Calu3 (cell line): ENCODE measurements at regions not wholly inside any gene's neighbourhood (a gene's known extent, or its start where the extent isn't known, plus 50 kb on each side); places are given as distances from the start of the nearest gene placed in this dataset.

Source experiments
- BruUV-seq: library from RNA; stranded (reverse); fragments of 400-500 nt; replicated peaks from 2 replicates; lab custom pipeline; 2021; lab: Mats Ljungman, UMichigan
- CTCF ChIA-PET: fragments of 300-600 bp; sonication (Branson Sonifier 250); formaldehyde crosslinking; loops from one replicate; lab custom pipeline; 2022; ENCODE audit warnings: antibody characterized with exemption; lab: Charles Lee
- DNase-seq: peaks from one replicate; pipeline ENCODE4 v3.0.0; 2022
- H3K27ac Mint-ChIP-seq: one replicate; pipeline ENCODE4 v1.8.0; 2022; ENCODE audit warnings: mixed read lengths; ENCODE audit not compliant: unreplicated experiment
- H3K27me3 Mint-ChIP-seq: one replicate; pipeline ENCODE4 v1.8.0; 2022; ENCODE audit warnings: mixed read lengths; ENCODE audit not compliant: unreplicated experiment
- H3K36me3 Mint-ChIP-seq: one replicate; pipeline ENCODE4 v1.8.0; 2022; ENCODE audit warnings: mild to moderate bottlenecking, moderate library complexity, mixed read lengths; ENCODE audit not compliant: insufficient read depth, unreplicated experiment
- H3K4me1 Mint-ChIP-seq: one replicate; pipeline ENCODE4 v1.8.0; 2022; ENCODE audit warnings: mild to moderate bottlenecking, low read depth, mixed read lengths; ENCODE audit not compliant: unreplicated experiment
- H3K4me3 Mint-ChIP-seq: one replicate; pipeline ENCODE4 v1.8.0; 2022; ENCODE audit warnings: mild to moderate bottlenecking, low read depth, moderate library complexity, mixed read lengths; ENCODE audit not compliant: unreplicated experiment
- H3K9me3 Mint-ChIP-seq: one replicate; pipeline ENCODE4 v1.8.0; 2022; ENCODE audit warnings: low read depth, mixed read lengths; ENCODE audit not compliant: unreplicated experiment
- CTCF ChIP-seq: fragments of 200-600 bp; IDR thresholded peaks from one replicate; pipeline ENCODE4 v1.8.0; 2022; ENCODE audit warnings: antibody characterized with exemption; ENCODE audit not compliant: unreplicated experiment
- intact Hi-C: fragments of 100-400 bp; cut with micrococcal nuclease; formaldehyde crosslinking; loops from one replicate; pipeline ENCODE4 v1.10.0; 2022; ENCODE audit not compliant: unreplicated experiment

- CTCF ChIA-PET = no interaction called here
- H3K4me3 Mint-ChIP-seq = no peak overlapping the region
- TF ChIP-seq CTCF = no peak
- H3K27me3 Mint-ChIP-seq = no peaks in the 10 kb centered on the region
- peaks cover 18% of the 10 kb centered on the region for H3K36me3 Mint-ChIP-seq
- no peaks in the 10 kb centered on the region for H3K4me1 Mint-ChIP-seq
- BruUV-seq = no TSS peak
- DNase-seq = no peak
- no peaks in the 10 kb centered on the region for H3K9me3 Mint-ChIP-seq
- H3K27ac Mint-ChIP-seq = no peak overlapping the region
- intact Hi-C loops = no loop called here
These were observed 95.6 kb upstream of the DMRT1 start for GRCh38 chr9:745761-746380.

GRCh38 chr9:746661-747434 is 94.6 kb upstream of the DMRT1 start:
- Mint-ChIP-seq H3K36me3 (peaks cover 14% of the 10 kb centered on the region), H3K27ac (no peak overlapping the region), H3K9me3 (no peaks in the 10 kb centered on the region), H3K27me3 (no peaks in the 10 kb centered on the region), H3K4me1 (no peaks in the 10 kb centered on the region), H3K4me3 (no peak overlapping the region)
- intact Hi-C loops = no loop called here
- CTCF ChIA-PET = no interaction called here
- BruUV-seq = no TSS peak
- no peak for DNase-seq
- no peak for TF ChIP-seq CTCF

GRCh38 chr9:747567-747966 is 93.9 kb upstream of the DMRT1 start:
- DNase-seq = no peak
- Mint-ChIP-seq H3K4me1 (no peaks in the 10 kb centered on the region), H3K27me3 (no peaks in the 10 kb centered on the region), H3K36me3 (peaks cover 9% of the 10 kb centered on the region), H3K27ac (no peak overlapping the region), H3K9me3 (no peaks in the 10 kb centered on the region), H3K4me3 (no peak overlapping the region)
- no TSS peak for BruUV-seq
- CTCF ChIA-PET = interaction anchor here (0.7 kb wide), 1 partner anchor 24 kb away, joined by 7 read pairs; no protein-coding TSS in a partner anchor
- intact Hi-C loops = no loop called here
- no peak for TF ChIP-seq CTCF

GRCh38 chr9:748861-749497 is 92.5 kb upstream of the DMRT1 start:
- no TSS peak for BruUV-seq
- Mint-ChIP-seq H3K27me3 (no peaks in the 10 kb centered on the region), H3K9me3 (no peaks in the 10 kb centered on the region), H3K4me1 (no peaks in the 10 kb centered on the region), H3K4me3 (no peak overlapping the region), H3K36me3 (peaks cover 4% of the 10 kb centered on the region), H3K27ac (no peak overlapping the region)
- no peak for DNase-seq
- CTCF ChIA-PET = interaction anchor here (0.6 kb wide), 1 partner anchor 361 kb away, joined by 3 read pairs; no protein-coding TSS in a partner anchor
- intact Hi-C loops = no loop called here
- no peak for TF ChIP-seq CTCF
